Right renal cortex interstitium (tissue), 3 donors: ENCODE measurements at regions not wholly inside any gene's neighbourhood (a gene's known extent, or its start where the extent isn't known, plus 50 kb on each side); places are given as distances from the start of the nearest gene placed in this dataset.
"Not testable (repeated sequence)": the region's sequence is repeated elsewhere in the genome, so short reads cannot be mapped to it uniquely, and the experiment has no call there.

Source experiments
- DNase-seq, 3 donors: peaks; one replicate each; pipeline ENCODE4 v3.0.0-alpha.2; 2013; ENCODE audit warnings: low read depth in 3 of 3, low spot score in 2 of 3

DNA sequence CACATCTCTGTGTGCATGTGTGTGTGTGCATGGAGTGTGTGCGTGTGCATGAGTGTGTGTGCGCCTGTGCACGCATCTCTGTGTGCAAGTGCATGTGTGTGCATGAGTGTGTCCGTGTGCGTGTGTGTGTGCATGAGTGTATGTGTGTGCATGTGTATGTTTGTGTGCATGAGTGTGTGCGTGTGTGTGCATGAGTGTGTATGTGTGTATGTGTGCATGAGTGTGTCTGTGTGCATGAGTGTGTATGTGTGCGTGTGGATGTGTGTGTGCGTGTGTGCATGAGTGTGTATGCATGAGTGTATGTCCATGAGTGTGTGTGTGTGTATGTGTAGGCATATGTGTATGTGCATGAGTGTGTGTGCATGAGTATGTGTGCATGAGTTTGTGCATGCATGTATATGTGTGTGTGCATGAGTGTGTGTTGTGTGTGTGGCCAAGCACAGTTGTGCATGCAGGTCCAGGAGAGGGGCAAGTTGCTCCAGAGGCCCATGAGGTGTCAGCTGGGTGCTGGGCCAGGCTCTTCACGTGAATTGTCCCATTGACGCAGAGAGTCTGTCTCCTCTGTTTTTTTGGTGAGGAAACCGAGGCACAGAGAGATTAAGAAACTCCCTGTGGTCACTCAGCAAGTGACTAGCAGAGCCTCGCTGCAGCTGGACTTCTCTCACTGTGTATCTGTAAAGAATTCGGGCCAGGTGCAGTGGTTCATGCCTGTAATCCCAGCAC lies 75.5 kb downstream of the ASB1 start:
- no peak for DNase-seq

GRCh38 chr2:238502956-238503791 lies 76.4 kb downstream of the ASB1 start:
- DNase-seq = no peak

- DNase-seq = no peak
These were observed 77.6 kb downstream of the ASB1 start for GRCh38 chr2:238504181-238504931.

- DNase-seq = no peak
These were observed 78.6 kb downstream of the ASB1 start for GRCh38 chr2:238505119-238505891.

GRCh38 chr2:238505892-238506280 lies 79.2 kb downstream of the ASB1 start:
- no peak for DNase-seq

- DNase-seq = no peak
These were observed 79.8 kb downstream of the ASB1 start for GRCh38 chr2:238506371-238507068.

DNA sequence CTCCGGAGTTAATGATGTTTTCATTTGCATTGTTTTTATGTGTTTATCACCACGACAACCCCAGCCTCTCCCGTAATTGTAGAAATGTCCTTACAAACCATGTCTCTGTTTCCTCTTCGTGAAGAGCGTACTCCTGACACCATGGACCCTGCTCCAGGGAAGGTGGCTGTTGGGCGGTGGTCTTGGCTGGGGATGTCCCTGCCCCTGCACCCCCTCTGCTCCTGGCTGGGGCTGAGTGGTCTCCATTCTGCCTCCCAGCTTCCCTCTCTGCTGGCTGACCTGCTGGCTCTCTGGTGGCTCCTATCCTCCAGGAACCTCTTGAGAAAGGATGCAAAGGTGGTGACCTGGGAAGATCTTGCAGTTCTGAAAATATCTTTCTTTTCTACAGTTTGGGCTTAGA lies 81.1 kb downstream of the ASB1 start:
- DNase-seq = no peak

DNA sequence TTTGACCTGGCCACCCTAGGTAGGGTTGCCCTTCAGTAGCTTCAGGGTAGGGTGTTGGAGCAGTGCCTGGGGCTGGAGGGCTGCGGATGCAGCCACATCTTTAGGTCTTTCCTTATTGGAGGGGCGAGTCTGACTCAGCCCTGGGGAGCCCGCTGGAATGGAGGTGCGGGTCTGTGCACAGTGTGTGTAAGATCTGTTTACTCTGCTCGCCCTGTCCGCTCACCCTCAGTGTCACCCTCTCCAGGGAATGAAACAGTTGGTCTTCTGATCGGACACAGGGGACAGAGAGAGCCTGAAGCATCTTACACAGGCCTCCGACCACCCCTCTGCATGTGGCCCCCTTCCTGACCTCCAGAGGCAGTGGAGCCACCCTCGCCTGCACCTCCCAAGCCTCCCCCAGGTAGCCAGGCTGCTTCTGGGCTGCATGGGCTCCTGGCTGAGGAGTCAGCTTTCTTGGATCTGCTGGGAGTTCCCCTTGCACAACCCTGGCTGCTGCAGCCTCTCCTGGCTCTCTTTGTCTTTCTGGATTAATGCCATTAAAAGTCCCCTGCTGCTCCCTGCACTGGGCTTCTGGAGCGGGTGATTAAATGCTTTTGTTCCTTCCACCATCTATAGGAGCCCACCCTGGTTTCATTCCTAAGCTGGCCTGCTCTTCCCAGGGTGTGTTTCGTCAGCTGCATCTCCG lies 82.6 kb downstream of the ASB1 start:
- DNase-seq = no peak

DNA sequence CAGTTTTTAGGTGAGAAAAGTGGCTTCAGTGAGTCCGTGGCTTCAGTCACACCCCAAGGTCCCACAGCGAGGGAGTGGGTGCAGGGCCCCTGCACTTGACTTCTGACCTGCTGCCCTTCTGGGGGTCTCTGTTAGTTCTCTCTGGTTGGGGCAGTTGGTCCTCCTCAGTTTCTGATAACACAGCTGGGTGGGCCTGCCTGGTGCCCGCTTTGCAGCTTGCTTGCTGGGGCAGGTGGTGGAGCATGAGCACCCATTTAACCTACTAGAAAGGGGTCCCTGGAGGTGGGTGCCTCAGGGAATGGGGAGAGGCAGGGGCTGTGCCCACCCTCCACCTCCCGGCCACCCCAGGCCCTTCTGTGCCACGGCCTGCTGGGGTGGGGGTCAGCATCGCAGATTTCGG lies 83.2 kb downstream of the ASB1 start:
- no peak for DNase-seq

GRCh38 chr2:238510911-238511613 lies 84.3 kb downstream of the ASB1 start:
- no peak for DNase-seq

- no peak for DNase-seq
These were observed 84.9 kb downstream of the ASB1 start for GRCh38 chr2:238511614-238511950.

GRCh38 chr2:238512247-238512867 lies 85.6 kb downstream of the ASB1 start:
- no peak for DNase-seq

DNA sequence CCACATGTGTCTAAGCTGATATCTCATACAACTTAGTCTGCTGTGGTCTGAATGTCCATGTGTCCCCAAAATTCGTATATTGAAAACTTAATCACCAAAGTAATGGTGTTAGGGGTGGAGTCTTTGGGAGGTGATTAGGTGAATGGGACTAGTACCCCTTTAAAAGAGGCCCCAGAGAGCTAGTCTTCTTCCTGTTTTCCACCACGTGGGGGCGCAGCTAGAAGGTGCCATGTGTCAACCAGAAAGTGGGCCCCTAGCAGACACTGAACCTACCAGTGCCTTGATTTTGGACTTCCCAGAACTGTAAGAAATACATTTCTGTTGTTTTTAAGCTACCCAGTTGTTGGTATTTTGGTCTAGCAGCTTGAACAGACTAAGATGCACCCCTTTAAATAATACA lies 86.6 kb downstream of the ASB1 start:
- no peak for DNase-seq

GRCh38 chr2:238514024-238514423 lies 87.3 kb downstream of the ASB1 start:
- DNase-seq = not testable (repeated sequence)

DNA sequence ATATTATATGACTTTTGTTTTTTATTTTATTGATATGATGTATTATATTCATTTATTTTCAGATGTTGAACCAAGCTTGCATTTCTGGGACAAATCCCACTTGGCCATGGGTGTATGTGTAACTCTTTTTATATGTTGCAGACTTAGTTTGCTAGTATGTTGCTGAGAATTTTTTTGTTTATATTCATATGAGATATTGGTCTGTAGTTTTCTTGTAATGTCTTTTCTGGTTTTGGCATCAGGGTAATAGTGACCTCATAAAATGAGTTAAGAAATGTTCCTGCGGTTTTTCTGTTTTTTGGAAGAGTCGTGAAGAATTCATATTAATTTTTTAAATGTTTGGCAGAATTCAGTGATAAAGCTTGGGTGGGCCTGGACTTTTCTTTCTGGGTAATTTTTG lies 88.7 kb downstream of the ASB1 start:
- no peak for DNase-seq

DNA sequence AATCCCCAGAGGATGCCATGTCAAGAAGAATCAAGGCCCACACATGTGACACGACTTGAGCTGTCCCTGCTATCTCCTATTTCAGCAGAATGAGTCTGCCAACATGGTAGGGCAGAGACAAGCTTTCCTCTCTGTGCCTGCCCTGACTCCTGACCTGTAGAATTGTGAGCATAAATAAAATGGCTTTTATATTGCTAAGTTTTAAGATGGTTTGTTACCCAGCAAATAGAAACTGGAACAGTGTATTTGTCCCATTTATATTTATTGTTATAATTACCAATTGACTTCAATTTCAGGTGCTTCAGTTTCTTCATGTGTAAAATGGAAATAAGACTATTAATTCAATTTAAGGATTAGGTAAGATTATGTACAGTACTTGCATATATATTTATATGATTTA lies 90.5 kb downstream of the ASB1 start:
- DNase-seq = no peak

- DNase-seq = no peak
These were observed 91.6 kb downstream of the ASB1 start for GRCh38 chr2:238518172-238518820.

DNA sequence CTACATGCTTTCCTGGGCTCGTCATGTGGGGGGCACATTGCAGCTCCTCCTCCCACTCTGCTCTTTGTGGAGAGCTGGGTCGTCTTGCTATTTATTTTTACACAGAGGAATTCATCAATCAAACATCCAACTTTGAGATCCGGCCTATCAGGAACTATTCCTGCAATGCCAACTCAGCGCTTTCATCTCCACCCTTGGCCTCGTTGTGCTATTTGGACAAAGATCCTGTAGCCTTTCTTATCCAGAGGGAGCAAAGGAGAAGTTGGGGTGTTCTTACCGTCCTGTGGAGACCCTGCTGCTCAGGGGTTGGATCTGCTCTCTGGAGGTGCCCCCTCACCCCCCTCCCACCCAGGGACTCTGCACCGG lies 92.1 kb downstream of the ASB1 start:
- DNase-seq = no peak
